NT2/D1 (cell line): ENCODE measurements at regions not wholly inside any gene's neighbourhood (a gene's known extent, or its start where the extent isn't known, plus 50 kb on each side); places are given as distances from the start of the nearest gene placed in this dataset.

ENCODE experiments used
- SUZ12 ChIP-seq: IDR thresholded peaks from 2 replicates; pipeline ENCODE4 v1.6.1; 2011; ENCODE audit not compliant: insufficient read length, insufficient read depth; ENCODE audit errors: extremely low read depth
- YY1 ChIP-seq: IDR thresholded peaks from 2 replicates; pipeline ENCODE4 v1.6.1; 2011; ENCODE audit not compliant: insufficient read length, insufficient read depth
- ZNF274 ChIP-seq: IDR thresholded peaks from 2 replicates; pipeline ENCODE4 v1.6.1; 2011; ENCODE audit warnings: mild to moderate bottlenecking, low read depth, low read length

GRCh38 chr18:30121397-30121796 is 921.1 kb downstream of the DSC3 start:
- TF ChIP-seq ZNF274 = no peak
- no peak for TF ChIP-seq YY1
- no peak for TF ChIP-seq SUZ12
